ENCODE measurements at regions not wholly inside any gene's neighbourhood (a gene's known extent, or its start where the extent isn't known, plus 50 kb on each side); places are given as distances from the start of the nearest gene placed in this dataset.

DNA sequence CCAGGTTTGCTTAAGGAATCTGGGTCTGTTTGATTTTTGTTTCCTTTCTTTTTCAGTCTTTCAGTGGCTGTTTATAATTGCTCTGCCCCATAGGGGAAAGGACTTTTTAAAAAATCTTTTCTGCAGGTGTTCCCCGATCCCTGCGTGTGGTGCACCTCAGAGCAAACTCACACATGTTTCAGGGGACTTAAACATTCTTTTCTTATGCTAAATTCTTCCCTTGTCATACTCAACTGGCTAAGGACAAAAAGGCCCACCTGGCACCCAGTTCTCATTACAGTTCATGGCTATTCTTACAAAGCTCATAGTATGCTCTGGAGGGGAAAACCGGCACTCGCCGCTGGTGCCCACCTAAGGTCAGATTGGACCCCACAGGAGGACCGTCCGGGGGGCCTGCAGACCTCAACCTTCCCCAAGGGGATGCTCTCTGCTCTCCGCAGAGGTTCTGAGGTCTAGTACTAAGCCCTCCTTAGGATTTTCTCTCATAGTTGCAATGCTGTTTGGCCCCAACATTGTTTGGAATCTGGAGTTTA is 220.3 kb downstream of the HGF start:
- ATAC-seq: no peak
- peak overlapping the region in 1 of 10 donors; percentile 0 for H3K27ac Mint-ChIP-seq

DNA sequence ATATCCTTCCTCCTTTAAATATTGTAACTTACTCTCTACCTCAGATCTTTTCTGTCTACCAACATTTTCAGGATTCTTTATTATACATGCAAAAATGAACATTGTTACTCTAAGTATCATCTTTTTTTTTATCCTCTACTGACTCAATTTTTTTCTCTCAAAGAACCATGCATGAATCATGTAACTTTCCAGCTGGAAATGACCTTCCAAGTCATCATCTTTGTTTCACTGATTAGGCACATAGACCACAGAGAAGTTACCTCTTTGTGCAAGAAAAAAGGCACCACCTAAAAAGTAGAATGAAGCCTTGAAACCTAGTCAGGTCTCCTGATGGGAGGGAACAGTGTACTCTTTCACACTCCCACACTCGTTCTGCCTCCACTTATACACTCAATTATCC is 234.9 kb downstream of the HGF start:
- peaks cover 0 to 8% (median 2%) of the 10 kb centered on the region in 9 donors for H3K9me3 Mint-ChIP-seq
- H3K4me3 Mint-ChIP-seq: no peak overlapping the region
- POLR2A ChIA-PET: no interaction called here
- no peaks in the 10 kb centered on the region for H3K4me1 Mint-ChIP-seq
- DNase-seq (no peak), ATAC-seq (no peak)
- no peaks in the 10 kb centered on the region for H3K27me3 Mint-ChIP-seq
- no peak overlapping the region for H3K27ac Mint-ChIP-seq
- no peaks in the 10 kb centered on the region for H3K36me3 Mint-ChIP-seq

More for the DNA sequence above, 220.3 kb downstream of the HGF start:
- H3K4me1 Mint-ChIP-seq: peaks cover 0 to 2% (median 0%) of the 10 kb centered on the region in 4 donors
- POLR2A ChIA-PET: no interaction called here
- peaks cover 0 to 6% (median 0%) of the 10 kb centered on the region in 9 donors for H3K9me3 Mint-ChIP-seq
- no peak overlapping the region for H3K4me3 Mint-ChIP-seq
- H3K36me3 Mint-ChIP-seq: no peaks in the 10 kb centered on the region
- H3K27me3 Mint-ChIP-seq: peaks cover 0 to 4% (median 0%) of the 10 kb centered on the region in 5 donors
- DNase-seq: no peak

DNA sequence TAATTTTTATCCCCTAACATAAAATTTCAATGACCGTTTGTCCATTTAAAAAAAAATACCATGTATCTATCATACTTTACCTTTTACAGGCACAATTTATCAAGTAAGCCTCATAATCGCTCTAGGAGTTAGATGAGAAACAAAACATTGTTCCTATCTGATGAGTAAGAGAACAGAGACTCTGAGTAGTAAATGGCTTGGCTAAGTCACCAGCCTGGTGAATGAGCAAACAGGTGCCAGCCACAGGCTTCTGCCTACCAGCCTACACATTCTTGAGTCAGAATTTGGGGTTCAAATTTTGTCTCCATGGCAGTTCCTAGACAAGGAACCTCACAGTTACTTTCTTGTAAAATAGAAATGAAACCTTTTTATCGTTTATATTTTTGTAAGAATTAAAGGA is 235.4 kb downstream of the HGF start:
- DNase-seq: no peak
- ATAC-seq: no peak
- Mint-ChIP-seq H3K36me3 (no peaks in the 10 kb centered on the region), H3K9me3 (peaks cover 0 to 8% (median 2%) of the 10 kb centered on the region in 9 donors), H3K27me3 (no peaks in the 10 kb centered on the region), H3K27ac (no peak overlapping the region), H3K4me3 (no peak overlapping the region), H3K4me1 (no peaks in the 10 kb centered on the region)
- POLR2A ChIA-PET: no interaction called here

DNA sequence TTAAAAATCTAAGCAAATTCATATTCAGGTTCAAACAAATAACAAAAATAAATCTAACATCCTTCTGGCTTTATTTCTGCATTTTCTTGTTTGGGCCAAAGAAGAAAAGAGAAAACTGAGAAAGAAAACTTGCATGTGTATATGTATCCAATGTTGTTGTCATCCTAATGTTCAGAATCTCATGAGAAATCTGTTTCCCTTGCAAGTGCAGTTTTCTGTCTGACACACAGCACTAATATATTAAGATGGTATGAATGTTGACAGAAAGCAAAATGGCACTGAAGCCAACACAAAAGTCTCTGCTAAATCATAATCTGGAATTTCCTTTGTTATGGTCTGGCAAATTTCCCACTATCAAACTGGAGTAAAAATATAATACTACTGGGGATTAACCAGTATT is 235.9 kb downstream of the HGF start:
- POLR2A ChIA-PET: no interaction called here
- ATAC-seq (no peak), DNase-seq (no peak)
- Mint-ChIP-seq H3K36me3 (no peaks in the 10 kb centered on the region), H3K4me3 (no peak overlapping the region), H3K27me3 (no peaks in the 10 kb centered on the region), H3K9me3 (peaks cover 0 to 8% (median 2%) of the 10 kb centered on the region in 9 donors), H3K27ac (no peak overlapping the region), H3K4me1 (no peaks in the 10 kb centered on the region)

DNA sequence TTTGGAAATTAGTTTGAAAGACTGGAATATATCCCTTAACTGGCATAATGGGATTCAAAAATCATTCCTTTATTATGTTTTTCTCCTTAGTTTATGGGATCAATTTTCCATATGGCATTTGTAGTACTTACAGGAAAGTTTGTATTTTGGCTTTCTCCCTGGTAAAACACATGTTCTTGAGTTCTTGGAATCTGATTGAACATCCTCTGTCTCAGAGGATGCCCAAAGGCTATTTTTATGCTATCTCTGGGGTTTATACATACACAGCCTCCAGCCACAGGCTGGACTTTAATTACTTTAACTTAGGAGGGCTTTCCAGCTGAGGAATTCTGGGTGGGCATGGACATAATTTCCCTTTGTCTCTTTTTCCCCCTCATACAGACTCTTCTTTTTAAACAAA is 236.4 kb downstream of the HGF start:
- no peak for ATAC-seq
- POLR2A ChIA-PET: no interaction called here
- H3K27me3 Mint-ChIP-seq: no peaks in the 10 kb centered on the region
- no peaks in the 10 kb centered on the region for H3K4me1 Mint-ChIP-seq
- DNase-seq: no peak
- no peak overlapping the region for H3K4me3 Mint-ChIP-seq
- no peaks in the 10 kb centered on the region for H3K36me3 Mint-ChIP-seq
- H3K9me3 Mint-ChIP-seq: peaks cover 0 to 8% (median 2%) of the 10 kb centered on the region in 9 donors
- H3K27ac Mint-ChIP-seq: no peak overlapping the region

DNA sequence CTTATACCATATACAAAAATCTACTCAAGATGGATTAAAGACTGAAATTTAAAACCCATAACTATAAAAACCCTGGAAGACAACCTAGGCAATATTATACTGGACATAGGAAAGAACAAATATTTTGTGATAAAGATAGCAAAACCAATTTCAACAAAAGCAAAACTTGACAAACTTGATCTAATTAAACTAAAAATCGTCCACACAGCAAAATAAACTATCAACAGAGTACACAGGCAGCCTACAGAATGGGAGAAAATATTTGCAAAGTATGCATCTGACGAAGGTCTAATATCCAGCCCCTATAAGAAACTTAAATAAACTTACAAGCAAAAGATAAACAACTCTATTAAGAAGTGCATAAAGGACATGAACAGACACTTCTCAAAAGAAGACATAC is 240.1 kb downstream of the HGF start:
- no peaks in the 10 kb centered on the region for H3K36me3 Mint-ChIP-seq
- no peak overlapping the region for H3K27ac Mint-ChIP-seq
- no peaks in the 10 kb centered on the region for H3K4me1 Mint-ChIP-seq
- H3K9me3 Mint-ChIP-seq: peaks cover 0 to 8% (median 0%) of the 10 kb centered on the region in 9 donors
- no peak overlapping the region for H3K4me3 Mint-ChIP-seq
- ATAC-seq (no peak), DNase-seq (no peak)
- POLR2A ChIA-PET: no interaction called here
- H3K27me3 Mint-ChIP-seq: no peaks in the 10 kb centered on the region

DNA sequence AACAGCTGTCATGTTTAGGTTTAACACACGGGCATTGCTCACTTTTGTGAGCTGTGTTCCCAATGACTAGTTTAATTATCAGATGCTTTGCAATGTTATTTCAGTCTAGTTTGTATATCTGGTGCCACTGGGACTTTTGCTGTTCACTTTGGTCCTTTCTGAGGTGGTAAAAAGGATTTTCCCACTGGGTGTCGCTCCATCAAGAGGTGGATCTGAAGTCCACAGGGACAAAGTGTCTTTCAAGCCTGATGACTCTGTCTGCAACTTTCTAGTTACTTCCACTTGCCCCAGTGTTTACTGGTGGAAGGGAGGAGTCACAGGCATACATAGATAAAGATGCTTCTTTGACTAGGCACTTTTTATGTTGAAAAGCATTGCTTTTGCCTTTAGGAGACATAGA is 242.2 kb downstream of the HGF start:
- no peak overlapping the region for H3K27ac Mint-ChIP-seq
- no peaks in the 10 kb centered on the region for H3K36me3 Mint-ChIP-seq
- no peak for DNase-seq
- no peak overlapping the region for H3K4me3 Mint-ChIP-seq
- POLR2A ChIA-PET: no interaction called here
- no peaks in the 10 kb centered on the region for H3K27me3 Mint-ChIP-seq
- ATAC-seq: no peak
- H3K4me1 Mint-ChIP-seq: no peaks in the 10 kb centered on the region
- H3K9me3 Mint-ChIP-seq: peaks cover 0 to 8% (median 0%) of the 10 kb centered on the region in 9 donors

DNA sequence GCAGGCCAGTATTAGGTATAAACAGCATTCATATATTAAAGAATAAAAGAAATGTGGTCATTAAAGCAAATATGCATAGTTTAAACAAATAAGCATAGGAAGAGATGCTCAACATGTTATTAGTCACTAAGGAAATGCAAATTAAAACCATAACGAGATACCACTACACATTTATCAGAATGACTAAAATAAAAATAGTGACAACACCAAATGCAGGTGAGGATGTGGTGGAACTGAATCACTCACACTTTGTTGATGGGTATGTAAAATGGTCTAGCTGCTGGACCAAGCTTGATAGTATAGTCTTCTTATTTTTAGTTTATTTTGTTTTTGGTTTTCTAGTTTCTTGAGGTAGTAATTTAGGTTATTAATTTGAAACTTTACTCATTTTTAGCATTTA is 242.9 kb downstream of the HGF start:
- Mint-ChIP-seq H3K4me1 (no peaks in the 10 kb centered on the region), H3K27ac (no peak overlapping the region), H3K27me3 (no peaks in the 10 kb centered on the region), H3K36me3 (no peaks in the 10 kb centered on the region), H3K9me3 (peaks cover 0 to 8% (median 0%) of the 10 kb centered on the region in 9 donors), H3K4me3 (no peak overlapping the region)
- POLR2A ChIA-PET: no interaction called here
- ATAC-seq (no peak), DNase-seq (no peak)

DNA sequence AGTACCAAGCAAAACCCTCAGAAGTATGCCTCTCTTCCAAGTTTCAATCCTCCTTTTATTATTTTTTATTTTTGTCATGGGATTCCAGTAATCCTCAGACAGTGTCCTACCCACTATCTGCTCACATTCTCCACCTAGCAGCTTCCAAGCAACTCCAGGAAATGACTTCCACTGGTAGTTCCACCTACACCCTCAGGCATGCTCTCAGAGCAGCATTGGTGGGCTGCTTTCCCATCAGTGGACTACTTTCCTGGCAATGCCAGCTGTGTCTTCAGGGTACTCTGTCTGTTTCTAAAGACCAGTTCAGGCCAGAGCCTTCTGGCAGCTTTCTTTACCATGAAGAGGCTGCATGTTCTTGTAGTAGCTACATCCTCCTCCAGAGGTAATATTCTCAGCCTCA is 244.0 kb downstream of the HGF start:
- DNase-seq (no peak), ATAC-seq (peak in 1 of 2 donors; percentile 29)
- Mint-ChIP-seq H3K4me1 (no peaks in the 10 kb centered on the region), H3K4me3 (no peak overlapping the region), H3K36me3 (no peaks in the 10 kb centered on the region), H3K27ac (no peak overlapping the region), H3K9me3 (peaks cover 0 to 2% (median 0%) of the 10 kb centered on the region in 9 donors), H3K27me3 (no peaks in the 10 kb centered on the region)
- POLR2A ChIA-PET: no interaction called here

DNA sequence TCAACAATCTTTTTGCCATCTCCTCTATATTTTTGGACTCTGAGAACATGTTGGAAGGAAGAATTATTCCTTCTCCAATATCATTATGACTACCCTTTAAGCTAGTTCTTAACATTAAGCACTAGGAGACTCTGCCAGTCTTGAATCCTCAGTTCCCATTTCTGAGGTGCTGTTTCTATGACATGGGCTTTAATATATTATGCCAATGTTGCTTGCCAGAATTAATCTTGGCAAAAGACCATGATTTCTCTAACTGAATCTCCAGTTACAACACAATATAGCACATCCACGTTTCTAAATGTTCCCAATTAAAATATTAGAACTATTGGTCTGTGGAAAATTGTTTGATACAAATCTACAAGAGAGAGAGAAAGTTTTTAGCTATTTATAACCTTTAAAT is 250.0 kb downstream of the HGF start:
- no peak overlapping the region for H3K4me3 Mint-ChIP-seq
- POLR2A ChIA-PET: no interaction called here
- H3K36me3 Mint-ChIP-seq: no peaks in the 10 kb centered on the region
- H3K4me1 Mint-ChIP-seq: no peaks in the 10 kb centered on the region
- H3K27me3 Mint-ChIP-seq: no peaks in the 10 kb centered on the region
- DNase-seq: no peak
- no peak overlapping the region for H3K27ac Mint-ChIP-seq
- no peaks in the 10 kb centered on the region for H3K9me3 Mint-ChIP-seq
- no peak for ATAC-seq

DNA sequence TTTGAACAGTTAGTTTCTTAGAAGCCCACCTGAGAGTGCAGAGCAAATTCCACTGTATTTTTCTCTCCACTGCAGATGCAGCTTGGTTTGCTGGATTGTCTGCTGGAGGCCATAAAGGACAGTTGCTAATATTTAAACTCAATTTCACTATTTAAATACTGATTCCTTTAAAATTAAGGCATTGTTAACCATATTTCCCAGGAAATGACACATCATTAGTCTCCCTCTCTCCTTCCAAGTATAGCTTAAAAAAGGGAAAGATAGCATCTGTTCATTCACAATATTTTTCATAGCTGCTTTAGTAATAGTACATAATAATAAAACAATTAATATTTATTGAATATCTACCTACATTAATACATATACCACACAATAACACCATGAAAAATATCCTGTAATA is 252.9 kb downstream of the HGF start:
- POLR2A ChIA-PET: no interaction called here
- H3K4me3 Mint-ChIP-seq: no peak overlapping the region

DNA sequence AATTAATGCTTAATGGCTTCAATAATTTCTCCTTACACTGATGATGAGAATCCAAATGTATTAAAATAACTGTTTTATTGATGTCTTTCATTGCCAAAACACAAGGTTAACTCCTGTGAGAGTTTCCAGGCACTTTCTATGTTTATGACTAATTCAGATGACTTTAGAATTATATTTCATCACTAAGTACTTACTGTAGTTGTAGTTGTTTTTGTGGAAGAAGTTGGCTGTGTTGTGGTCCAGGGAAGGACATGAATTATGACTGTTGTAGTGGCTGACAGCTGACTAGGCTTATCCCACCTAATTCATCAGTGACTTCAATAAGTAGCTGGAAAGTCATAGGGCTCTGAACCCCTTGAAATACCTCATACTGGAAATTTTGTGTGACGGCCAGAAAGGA is 254.8 kb downstream of the HGF start:
- peaks cover 0 to 7% (median 0%) of the 10 kb centered on the region in 9 donors for H3K9me3 Mint-ChIP-seq
- peaks cover 0 to 3% (median 0%) of the 10 kb centered on the region in 5 donors for H3K27me3 Mint-ChIP-seq
- no peaks in the 10 kb centered on the region for H3K4me1 Mint-ChIP-seq
- POLR2A ChIA-PET: no interaction called here
- no peak overlapping the region for H3K27ac Mint-ChIP-seq
- H3K4me3 Mint-ChIP-seq: no peak overlapping the region
- ATAC-seq (no peak), DNase-seq (no peak)
- H3K36me3 Mint-ChIP-seq: no peaks in the 10 kb centered on the region

More for the DNA sequence above, 252.9 kb downstream of the HGF start:
- no peaks in the 10 kb centered on the region for H3K36me3 Mint-ChIP-seq
- peaks cover 0 to 7% (median 0%) of the 10 kb centered on the region in 9 donors for H3K9me3 Mint-ChIP-seq
- H3K4me1 Mint-ChIP-seq: no peaks in the 10 kb centered on the region
- no peak overlapping the region for H3K27ac Mint-ChIP-seq
- no peak for DNase-seq
- peaks cover 0 to 3% (median 0%) of the 10 kb centered on the region in 5 donors for H3K27me3 Mint-ChIP-seq
- no peak for ATAC-seq

DNA sequence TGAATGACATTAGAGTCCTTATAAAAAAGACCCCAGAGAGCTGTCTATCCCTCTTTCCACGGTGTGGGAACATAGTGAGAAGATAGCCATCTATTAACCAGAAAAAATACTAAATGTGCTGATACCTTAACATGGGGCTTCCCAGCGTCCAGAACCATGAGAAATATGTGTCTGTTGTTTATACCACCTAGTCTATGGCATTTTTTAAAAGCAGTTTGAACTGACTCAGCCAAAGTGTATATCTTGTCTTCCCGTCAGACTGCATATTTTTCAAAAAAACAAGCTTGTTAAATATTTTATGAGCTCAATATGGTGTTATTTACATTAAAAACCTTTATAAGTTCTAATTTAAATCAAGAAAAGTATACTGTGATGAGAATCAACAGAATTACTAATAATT is 255.3 kb downstream of the HGF start:
- Mint-ChIP-seq H3K4me1 (no peaks in the 10 kb centered on the region), H3K36me3 (no peaks in the 10 kb centered on the region), H3K27ac (no peak overlapping the region), H3K9me3 (peaks cover 0 to 7% (median 0%) of the 10 kb centered on the region in 9 donors), H3K4me3 (no peak overlapping the region), H3K27me3 (peaks cover 0 to 7% (median 0%) of the 10 kb centered on the region in 5 donors)
- POLR2A ChIA-PET: no interaction called here
- ATAC-seq (no peak), DNase-seq (no peak)

DNA sequence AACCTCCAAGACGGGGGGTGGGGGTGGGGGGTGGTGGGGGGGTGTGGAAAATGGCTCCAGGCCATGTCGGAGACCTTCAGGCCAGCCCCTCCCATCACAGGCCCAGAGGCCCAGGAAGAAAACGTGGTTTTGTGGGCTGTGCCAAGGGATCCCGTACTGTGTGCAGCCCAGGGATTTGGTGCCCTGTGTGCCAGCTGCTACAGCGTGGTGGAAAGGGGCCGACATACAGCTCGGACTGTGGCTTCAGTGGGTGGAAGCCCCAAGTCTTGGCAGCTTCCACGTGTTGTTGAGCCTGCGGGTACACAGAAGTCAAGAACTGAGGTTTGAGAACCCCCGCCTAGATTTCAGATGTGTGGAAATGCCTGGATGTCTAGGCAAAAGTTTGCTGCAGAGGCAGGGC is 259.7 kb downstream of the HGF start:
- H3K27me3 Mint-ChIP-seq: peaks cover 0 to 9% (median 0%) of the 10 kb centered on the region in 5 donors

More for the DNA sequence above, 259.7 kb downstream of the HGF start:
- Mint-ChIP-seq H3K36me3 (no peaks in the 10 kb centered on the region), H3K27ac (no peak overlapping the region), H3K4me1 (no peaks in the 10 kb centered on the region), H3K9me3 (peaks cover 0 to 7% (median 0%) of the 10 kb centered on the region in 9 donors), H3K4me3 (no peak overlapping the region)
- DNase-seq: no peak
- POLR2A ChIA-PET: no interaction called here
- ATAC-seq: no peak
